HCT116 (cell line): ENCODE measurements at regions not wholly inside any gene's neighbourhood (a gene's known extent, or its start where the extent isn't known, plus 50 kb on each side); places are given as distances from the start of the nearest gene placed in this dataset.

Experiments used
- ATAC-seq: fragments of 200-7000 bp; cut with Tn5 transposase; 2 replicates; pipeline ENCODE4 v1.9.1; 2020; ENCODE audit warnings: mild to moderate bottlenecking, moderate library complexity
- BruUV-seq: library from RNA; stranded (reverse); fragments of 400-500 nt; replicated peaks from 2 replicates; lab custom pipeline; 2021; lab: Mats Ljungman, UMichigan
- CTCF ChIA-PET: fragments of 300-600 bp; sonication (Branson Sonifier 250); formaldehyde crosslinking; loops from one replicate; lab custom pipeline; 2021; ENCODE audit warnings: antibody characterized with exemption; lab: Charles Lee
- POLR2A ChIA-PET: fragments of 300-600, 350-600 bp; sonication (Branson Sonifier 250); formaldehyde crosslinking; loops from one replicate; lab custom pipeline; 2021; ENCODE audit warnings: antibody characterized with exemption; lab: Charles Lee
- RAD21 ChIA-PET, 2 experiments: fragments of 300-600 bp; sonication (Branson Sonifier 250); formaldehyde crosslinking; loops; one replicate each; lab custom pipeline; 2023; ENCODE audit warnings: low total read pairs in 2 of 2; ENCODE audit not compliant: uncharacterized antibody in 2 of 2, unreplicated experiment in 2 of 2, low non-redundant PET in 1 of 2; lab: Charles Lee
- DNase-seq: peaks from one replicate; pipeline ENCODE4 v3.0.0-alpha.2; 2010; ENCODE audit warnings: low read depth, low spot score
- H2AFZ ChIP-seq: fragments of 200-600 bp; shearing (Covaris generic), sonication (generic); 2 replicates; pipeline ENCODE4 v1.6.1; 2017; ENCODE audit warnings: low read depth, mixed run types, mixed read lengths, antibody characterized with exemption, low read length; ENCODE audit not compliant: poor library complexity, severe bottlenecking
- H3K27ac ChIP-seq: 2 replicates; pipeline ENCODE4 v1.5.1; 2012; ENCODE audit warnings: low read depth, low read length
- H3K27me3 ChIP-seq: fragments of 200-600 bp; sonication (generic); 2 replicates; pipeline ENCODE4 v1.6.1; 2016; ENCODE audit warnings: mixed run types, low read length, mixed read lengths; ENCODE audit not compliant: insufficient read depth
- H3K36me3 ChIP-seq, 2 experiments: fragments of 200-500 bp in 1 of 2; fragments of 200-600 bp in 1 of 2; sonication (Bioruptor generic) in 1 of 2; sonication (generic) in 1 of 2; 2 replicates each; pipeline versions ENCODE4 v1.5.1 to v1.6.1; 2014 to 2016; ENCODE audit warnings: low read length in 2 of 2, inconsistent platforms in 1 of 2, mixed read lengths in 1 of 2, mixed run types in 1 of 2; ENCODE audit not compliant: insufficient read depth in 2 of 2, control insufficient read depth in 1 of 2
- H3K4me1 ChIP-seq, 2 experiments: fragments of 200-600 bp in 1 of 2; sonication (generic) in 1 of 2; 2 replicates each; pipeline versions ENCODE4 v1.5.1 to v1.6.1; 2012 to 2017; ENCODE audit warnings: low read length in 2 of 2, inconsistent platforms in 1 of 2, mild to moderate bottlenecking in 1 of 2, mixed read lengths in 1 of 2, mixed run types in 1 of 2, moderate library complexity in 1 of 2; ENCODE audit not compliant: insufficient read depth in 2 of 2, control insufficient read depth in 1 of 2
- H3K4me2 ChIP-seq: fragments of 200-600 bp; sonication (generic); 2 replicates; pipeline ENCODE4 v1.6.1; 2017; ENCODE audit warnings: mixed run types, low read length, mixed read lengths
- H3K4me3 ChIP-seq, 2 experiments: fragments of 200-600 bp in 1 of 2; sonication (generic) in 1 of 2; replicated peaks in 1 of 2; 2 replicates each; pipeline ENCODE4 v1.5.1; 2011 to 2016; ENCODE audit warnings: low read length in 2 of 2, control low read depth in 1 of 2, low read depth in 1 of 2, mild to moderate bottlenecking in 1 of 2, mixed read lengths in 1 of 2, mixed run types in 1 of 2
- H3K79me2 ChIP-seq: fragments of 200-600 bp; sonication (generic); 2 replicates; pipeline ENCODE4 v1.6.1; 2017; ENCODE audit warnings: mild to moderate bottlenecking, mixed run types, low read length, moderate library complexity, mixed read lengths; ENCODE audit not compliant: insufficient read depth
- H3K9ac ChIP-seq: fragments of 200-600 bp; sonication (generic); 2 replicates; pipeline ENCODE4 v1.6.1; 2016; ENCODE audit warnings: low read length, mixed read lengths
- H3K9me2 ChIP-seq: fragments of 200-600 bp; sonication (generic), shearing (Covaris generic); 2 replicates; pipeline ENCODE4 v1.6.1; 2017; ENCODE audit warnings: mixed run types, mild to moderate bottlenecking, moderate library complexity; ENCODE audit not compliant: insufficient read depth
- H3K9me3 ChIP-seq, 2 experiments: fragments of 200-500 bp in 1 of 2; fragments of 200-600 bp in 1 of 2; sonication (Bioruptor generic) in 1 of 2; sonication (generic) in 1 of 2; 2 replicates each; pipeline ENCODE4 v1.6.1; 2014 to 2017; ENCODE audit warnings: low read length in 2 of 2, mixed read lengths in 2 of 2, inconsistent platforms in 1 of 2, low read depth in 1 of 2, mild to moderate bottlenecking in 1 of 2, mixed run types in 1 of 2, moderate library complexity in 1 of 2; ENCODE audit not compliant: control insufficient read depth in 1 of 2, insufficient read depth in 1 of 2
- H4K20me1 ChIP-seq: fragments of 200-600 bp; sonication (generic), shearing (Covaris generic); 2 replicates; pipeline ENCODE4 v1.6.1; 2017; ENCODE audit warnings: mixed run types, mild to moderate bottlenecking, moderate library complexity; ENCODE audit not compliant: insufficient read depth
- CEBPB ChIP-seq: IDR thresholded peaks from 2 replicates; pipeline ENCODE4 v1.6.1; 2012; ENCODE audit warnings: low read depth
- ELF1 ChIP-seq: IDR thresholded peaks from 2 replicates; pipeline ENCODE4 v1.6.1; 2012; ENCODE audit warnings: low read depth, borderline replicate concordance
- EZH2 ChIP-seq: fragments of 200-600 bp; sonication (generic); IDR thresholded peaks from 2 replicates; pipeline ENCODE4 v1.6.1; 2017; ENCODE audit warnings: antibody characterized with exemption, mixed run types
- EZH2phosphoT487 ChIP-seq: fragments of 200-600 bp; IDR thresholded peaks from 2 replicates; pipeline ENCODE4 v1.6.1; 2018; ENCODE audit warnings: antibody characterized with exemption, borderline replicate concordance
- FOSL1 ChIP-seq: IDR thresholded peaks from 2 replicates; pipeline ENCODE4 v1.6.1; 2012; ENCODE audit warnings: low read depth
- JUND ChIP-seq: IDR thresholded peaks from 2 replicates; pipeline ENCODE4 v1.6.1; 2012
- POLR2AphosphoS5 ChIP-seq: IDR thresholded peaks from 2 replicates; pipeline ENCODE4 v1.6.1; 2011; ENCODE audit warnings: mild to moderate bottlenecking, low read depth, low read length, moderate library complexity
- RAD21 ChIP-seq: IDR thresholded peaks from 2 replicates; pipeline ENCODE4 v1.6.1; 2012; ENCODE audit warnings: low read depth, mild to moderate bottlenecking
- REST ChIP-seq: IDR thresholded peaks from 2 replicates; pipeline ENCODE4 v1.6.1; 2012; ENCODE audit warnings: low read depth
- SRF ChIP-seq: IDR thresholded peaks from 2 replicates; pipeline ENCODE4 v1.6.1; 2012; ENCODE audit warnings: low read depth
- TCF7L2 ChIP-seq: IDR thresholded peaks from 2 replicates; pipeline ENCODE4 v1.7.0; 2011; ENCODE audit warnings: borderline replicate concordance, inconsistent platforms; ENCODE audit not compliant: insufficient read depth, insufficient read length; ENCODE audit errors: extremely low read depth
- YY1 ChIP-seq: IDR thresholded peaks from 2 replicates; pipeline ENCODE4 v1.6.1; 2011; ENCODE audit warnings: low read length, low read depth, moderate library complexity, mild to moderate bottlenecking; ENCODE audit not compliant: insufficient replicate concordance; ENCODE audit errors: extremely low read depth
- ZBTB33 ChIP-seq: IDR thresholded peaks from 2 replicates; pipeline ENCODE4 v1.6.1; 2011; ENCODE audit warnings: mild to moderate bottlenecking, low read length, moderate library complexity; ENCODE audit not compliant: insufficient replicate concordance; ENCODE audit errors: extremely low read depth
- ZFX ChIP-seq: fragments of 450-650 bp; IDR thresholded peaks from 2 replicates; pipeline ENCODE4 v1.6.1; 2017
- ZNF274 ChIP-seq: fragments of 200-500 bp; sonication (Bioruptor generic); IDR thresholded peaks from 2 replicates; pipeline ENCODE4 v1.6.1; 2014; ENCODE audit warnings: mild to moderate bottlenecking, low read depth, low read length, inconsistent platforms
- intact Hi-C: fragments of 100-400 bp; cut with micrococcal nuclease; formaldehyde crosslinking; loops from 2 replicates; pipeline ENCODE4 v1.10.0; 2022

GRCh38 chr10:4117604-4118003, 332.6 kb upstream of the KLF6 start:
- Histone ChIP-seq H3K9me2 (no peaks in the 10 kb centered on the region), H3K9me3 (no peaks in the 10 kb centered on the region), H4K20me1 (no peaks in the 10 kb centered on the region), H3K4me2 (no peak overlapping the region), H3K36me3 (no peaks in the 10 kb centered on the region), H3K27me3 (no peaks in the 10 kb centered on the region), H3K79me2 (no peaks in the 10 kb centered on the region), H3K4me1 (no peaks in the 10 kb centered on the region), H3K9ac (no peak overlapping the region), H2AFZ (no peak overlapping the region), H3K4me3 (no peak overlapping the region), H3K27ac (no peak overlapping the region)
- TF ChIP-seq REST (no peak), POLR2AphosphoS5 (no peak), CEBPB (no peak), TCF7L2 (no peak), JUND (no peak), ELF1 (no peak)
- DNase-seq (no peak), ATAC-seq (no peak)
- ChIA-PET CTCF (no interaction called here), RAD21 (no interaction called here), POLR2A (no interaction called here)
- intact Hi-C loops, result no loop called here
- no TSS peak for BruUV-seq

- Histone ChIP-seq H4K20me1 (no peaks in the 10 kb centered on the region), H3K79me2 (no peaks in the 10 kb centered on the region), H3K4me1 (no peaks in the 10 kb centered on the region), H3K4me2 (no peak overlapping the region), H3K9me3 (no peaks in the 10 kb centered on the region), H3K4me3 (no peak overlapping the region), H3K36me3 (no peaks in the 10 kb centered on the region), H3K9me2 (no peaks in the 10 kb centered on the region), H3K27ac (no peak overlapping the region), H3K27me3 (no peaks in the 10 kb centered on the region), H3K9ac (no peak overlapping the region), H2AFZ (no peak overlapping the region)
- POLR2A ChIA-PET, result interaction anchor here (1.4 kb wide), 1 partner anchor 9 kb away, joined by 3 read pairs; no protein-coding TSS in a partner anchor
- DNase-seq (no peak), ATAC-seq (no peak)
- CTCF ChIA-PET, result no interaction called here
- RAD21 ChIA-PET, result no interaction called here
- intact Hi-C loops, result no loop called here
- BruUV-seq, result no TSS peak
- TF ChIP-seq ZNF274, result no peak
- no peak for TF ChIP-seq EZH2
- no peak for TF ChIP-seq JUND
- no peak for TF ChIP-seq ELF1
- TF ChIP-seq ZBTB33, result no peak
- TF ChIP-seq CEBPB, result no peak
- no peak for TF ChIP-seq EZH2phosphoT487
- TF ChIP-seq RAD21, result no peak
- TF ChIP-seq SRF, result no peak
- no peak for TF ChIP-seq POLR2AphosphoS5
- no peak for TF ChIP-seq YY1
- no peak for TF ChIP-seq ZFX
- no peak for TF ChIP-seq FOSL1
These were observed 326.6 kb upstream of the KLF6 start for GRCh38 chr10:4111643-4112042.
